SH-SY5Y (cell line): ENCODE measurements at regions not wholly inside any gene's neighbourhood (a gene's known extent, or its start where the extent isn't known, plus 50 kb on each side); places are given as distances from the start of the nearest gene placed in this dataset.

Experiments used
- GATA2 ChIP-seq: IDR thresholded peaks from 2 replicates; pipeline ENCODE4 v1.6.1; 2011; ENCODE audit warnings: mild to moderate bottlenecking, low read depth, low read length
- GATA3 ChIP-seq: IDR thresholded peaks from 2 replicates; pipeline ENCODE4 v1.6.1; 2011; ENCODE audit warnings: low read depth, mild to moderate bottlenecking, low read length, moderate library complexity

- TF ChIP-seq GATA2 (no peak), GATA3 (no peak)
Measured at GRCh38 chr2:144248350-144249034, 271.4 kb downstream of the ZEB2 start.
